Neural cell (in vitro differentiated cells): ENCODE measurements at regions not wholly inside any gene's neighbourhood (a gene's known extent, or its start where the extent isn't known, plus 50 kb on each side); places are given as distances from the start of the nearest gene placed in this dataset.

Experiments used
- H2AFZ ChIP-seq: fragments of 200-600, 300-800 bp; sonication (generic), shearing (Covaris generic); 2 replicates; pipeline ENCODE4 v1.6.0; 2014; ENCODE audit warnings: low read depth, mild to moderate bottlenecking, antibody characterized with exemption, low read length, moderate library complexity
- H3F3A ChIP-seq: fragments of 200-600 bp; shearing (Covaris generic); 2 replicates; pipeline ENCODE4 v1.6.1; 2016; ENCODE audit warnings: mild to moderate bottlenecking, moderate library complexity, mixed read lengths, antibody characterized with exemption, low read length; ENCODE audit not compliant: insufficient read depth, poor library complexity, severe bottlenecking
- H3K27ac ChIP-seq: fragments of 200-600, 300-800 bp; sonication (generic), shearing (Covaris generic); 2 replicates; pipeline ENCODE4 v1.5.1; 2014; ENCODE audit warnings: mild to moderate bottlenecking, low read length, moderate library complexity
- H3K27me3 ChIP-seq: fragments of 300-800, 200-600 bp; sonication (generic), shearing (Covaris generic); 2 replicates; pipeline ENCODE4 v1.6.0; 2014; ENCODE audit warnings: mild to moderate bottlenecking, low read depth, low read length, moderate library complexity; ENCODE audit not compliant: insufficient read depth
- H3K36me3 ChIP-seq: fragments of 300-800, 200-600 bp; sonication (generic), shearing (Covaris generic); 2 replicates; pipeline ENCODE4 v1.5.1; 2014; ENCODE audit warnings: mild to moderate bottlenecking, antibody characterized with exemption, low read length, moderate library complexity; ENCODE audit not compliant: insufficient read depth
- H3K4me2 ChIP-seq: fragments of 300-800, 200-600 bp; sonication (generic), shearing (Covaris generic); 2 replicates; pipeline ENCODE4 v1.6.0; 2014; ENCODE audit warnings: mild to moderate bottlenecking, low read length
- H3K4me3 ChIP-seq: fragments of 300-800, 200-600 bp; sonication (generic), shearing (Covaris generic); 2 replicates; pipeline ENCODE4 v1.5.1; 2014; ENCODE audit warnings: mild to moderate bottlenecking, low read length, moderate library complexity
- H3K79me2 ChIP-seq: fragments of 200-600 bp; shearing (Covaris generic); replicated peaks from 2 replicates; pipeline ENCODE4 v1.6.0; 2014; ENCODE audit warnings: mild to moderate bottlenecking, low read length, moderate library complexity; ENCODE audit not compliant: insufficient read depth
- H3K9ac ChIP-seq: fragments of 300-800, 200-600 bp; sonication (generic), shearing (Covaris generic); 2 replicates; pipeline ENCODE4 v1.6.1; 2016; ENCODE audit warnings: mild to moderate bottlenecking, low read length, mixed read lengths
- H3K9me2 ChIP-seq: fragments of 200-600 bp; shearing (Covaris generic); 2 replicates; pipeline ENCODE4 v1.6.1; 2016; ENCODE audit warnings: mild to moderate bottlenecking, low read length, mixed read lengths; ENCODE audit not compliant: insufficient read depth
- H3K9me3 ChIP-seq: fragments of 200-600, 300-800 bp; sonication (generic), shearing (Covaris generic); 2 replicates; pipeline ENCODE4 v1.6.1; 2016; ENCODE audit warnings: mild to moderate bottlenecking, mixed run types, low read length, moderate library complexity, mixed read lengths
- H4K20me1 ChIP-seq: fragments of 200-600 bp; shearing (Covaris generic); 2 replicates; pipeline ENCODE4 v1.6.1; 2016; ENCODE audit warnings: mild to moderate bottlenecking, mixed run types; ENCODE audit not compliant: insufficient read depth
- EP300 ChIP-seq: fragments of 450-650 bp; conservative IDR thresholded peaks from 2 replicates; pipeline ENCODE4 v1.6.1; 2014; ENCODE audit warnings: antibody characterized with exemption, mild to moderate bottlenecking, moderate library complexity; ENCODE audit not compliant: poor library complexity, severe bottlenecking
- EZH2 ChIP-seq: fragments of 200-600, 300-800 bp; shearing (Covaris generic), sonication (generic); IDR thresholded peaks from 2 replicates; pipeline ENCODE4 v1.6.1; 2014; ENCODE audit warnings: antibody characterized with exemption, low read length, borderline replicate concordance, mild to moderate bottlenecking; ENCODE audit not compliant: insufficient read depth, poor library complexity, severe bottlenecking
- MXI1 ChIP-seq: fragments of 450-650 bp; conservative IDR thresholded peaks from 2 replicates; pipeline ENCODE4 v1.6.1; 2014; ENCODE audit warnings: antibody characterized with exemption, mild to moderate bottlenecking; ENCODE audit not compliant: poor library complexity, severe bottlenecking
- POLR2AphosphoS5 ChIP-seq: IDR thresholded peaks from 2 replicates; pipeline ENCODE4 v1.6.1; 2012
- RAD21 ChIP-seq: fragments of 450-650 bp; conservative IDR thresholded peaks from 2 replicates; pipeline ENCODE4 v1.6.1; 2014; ENCODE audit warnings: antibody characterized with exemption, mild to moderate bottlenecking, moderate library complexity
- SMC3 ChIP-seq: fragments of 450-650 bp; conservative IDR thresholded peaks from 2 replicates; pipeline ENCODE4 v1.6.1; 2014; ENCODE audit warnings: antibody characterized with exemption, mild to moderate bottlenecking, moderate library complexity; ENCODE audit not compliant: poor library complexity
- TAF1 ChIP-seq: IDR thresholded peaks from 2 replicates; pipeline ENCODE4 v1.6.1; 2012; ENCODE audit warnings: low read depth
- TF ChIP-seq, protein P1 (sequence below): IDR thresholded peaks from 2 replicates; pipeline ENCODE4 v1.6.1; 2012; ENCODE audit warnings: borderline replicate concordance
- TF ChIP-seq, protein P2 (sequence below): fragments of 450-650 bp; IDR thresholded peaks from 2 replicates; pipeline ENCODE4 v1.5.1; 2014; ENCODE audit warnings: antibody characterized with exemption, mild to moderate bottlenecking, moderate library complexity; ENCODE audit not compliant: poor library complexity, severe bottlenecking

- Histone ChIP-seq H4K20me1 (no peaks in the 10 kb centered on the region), H3K79me2 (no peaks in the 10 kb centered on the region), H3K4me3 (no peak overlapping the region), H3K27me3 (no peaks in the 10 kb centered on the region), H3F3A (no peaks in the 10 kb centered on the region), H3K27ac (no peak overlapping the region), H3K9me3 (no peaks in the 10 kb centered on the region), H3K4me2 (no peak overlapping the region), H3K36me3 (no peaks in the 10 kb centered on the region), H3K9ac (no peak overlapping the region), H2AFZ (no peak overlapping the region), H3K9me2 (no peaks in the 10 kb centered on the region)
- TF ChIP-seq EP300 (no peak), SMC3 (no peak), TAF1 (no peak), POLR2AphosphoS5 (no peak), EZH2 (no peak), RAD21 (no peak), MXI1 (no peak)
- TF ChIP-seq, protein P1, sequence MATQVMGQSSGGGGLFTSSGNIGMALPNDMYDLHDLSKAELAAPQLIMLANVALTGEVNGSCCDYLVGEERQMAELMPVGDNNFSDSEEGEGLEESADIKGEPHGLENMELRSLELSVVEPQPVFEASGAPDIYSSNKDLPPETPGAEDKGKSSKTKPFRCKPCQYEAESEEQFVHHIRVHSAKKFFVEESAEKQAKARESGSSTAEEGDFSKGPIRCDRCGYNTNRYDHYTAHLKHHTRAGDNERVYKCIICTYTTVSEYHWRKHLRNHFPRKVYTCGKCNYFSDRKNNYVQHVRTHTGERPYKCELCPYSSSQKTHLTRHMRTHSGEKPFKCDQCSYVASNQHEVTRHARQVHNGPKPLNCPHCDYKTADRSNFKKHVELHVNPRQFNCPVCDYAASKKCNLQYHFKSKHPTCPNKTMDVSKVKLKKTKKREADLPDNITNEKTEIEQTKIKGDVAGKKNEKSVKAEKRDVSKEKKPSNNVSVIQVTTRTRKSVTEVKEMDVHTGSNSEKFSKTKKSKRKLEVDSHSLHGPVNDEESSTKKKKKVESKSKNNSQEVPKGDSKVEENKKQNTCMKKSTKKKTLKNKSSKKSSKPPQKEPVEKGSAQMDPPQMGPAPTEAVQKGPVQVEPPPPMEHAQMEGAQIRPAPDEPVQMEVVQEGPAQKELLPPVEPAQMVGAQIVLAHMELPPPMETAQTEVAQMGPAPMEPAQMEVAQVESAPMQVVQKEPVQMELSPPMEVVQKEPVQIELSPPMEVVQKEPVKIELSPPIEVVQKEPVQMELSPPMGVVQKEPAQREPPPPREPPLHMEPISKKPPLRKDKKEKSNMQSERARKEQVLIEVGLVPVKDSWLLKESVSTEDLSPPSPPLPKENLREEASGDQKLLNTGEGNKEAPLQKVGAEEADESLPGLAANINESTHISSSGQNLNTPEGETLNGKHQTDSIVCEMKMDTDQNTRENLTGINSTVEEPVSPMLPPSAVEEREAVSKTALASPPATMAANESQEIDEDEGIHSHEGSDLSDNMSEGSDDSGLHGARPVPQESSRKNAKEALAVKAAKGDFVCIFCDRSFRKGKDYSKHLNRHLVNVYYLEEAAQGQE: no peak
- TF ChIP-seq, protein P2, sequence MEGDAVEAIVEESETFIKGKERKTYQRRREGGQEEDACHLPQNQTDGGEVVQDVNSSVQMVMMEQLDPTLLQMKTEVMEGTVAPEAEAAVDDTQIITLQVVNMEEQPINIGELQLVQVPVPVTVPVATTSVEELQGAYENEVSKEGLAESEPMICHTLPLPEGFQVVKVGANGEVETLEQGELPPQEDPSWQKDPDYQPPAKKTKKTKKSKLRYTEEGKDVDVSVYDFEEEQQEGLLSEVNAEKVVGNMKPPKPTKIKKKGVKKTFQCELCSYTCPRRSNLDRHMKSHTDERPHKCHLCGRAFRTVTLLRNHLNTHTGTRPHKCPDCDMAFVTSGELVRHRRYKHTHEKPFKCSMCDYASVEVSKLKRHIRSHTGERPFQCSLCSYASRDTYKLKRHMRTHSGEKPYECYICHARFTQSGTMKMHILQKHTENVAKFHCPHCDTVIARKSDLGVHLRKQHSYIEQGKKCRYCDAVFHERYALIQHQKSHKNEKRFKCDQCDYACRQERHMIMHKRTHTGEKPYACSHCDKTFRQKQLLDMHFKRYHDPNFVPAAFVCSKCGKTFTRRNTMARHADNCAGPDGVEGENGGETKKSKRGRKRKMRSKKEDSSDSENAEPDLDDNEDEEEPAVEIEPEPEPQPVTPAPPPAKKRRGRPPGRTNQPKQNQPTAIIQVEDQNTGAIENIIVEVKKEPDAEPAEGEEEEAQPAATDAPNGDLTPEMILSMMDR: no peak
Measured at GRCh38 chr6:9612489-9612888, 802.4 kb downstream of the TFAP2A start.

GRCh38 chr6:9610620-9611415 lies 804.1 kb downstream of the TFAP2A start:
- no peak overlapping the region for H3K4me3 ChIP-seq
- no peak overlapping the region for H3K27ac ChIP-seq
- no peaks in the 10 kb centered on the region for H3K9me3 ChIP-seq
- no peaks in the 10 kb centered on the region for H3K36me3 ChIP-seq
- no peak overlapping the region for H2AFZ ChIP-seq
- peak; percentile 13 for TF ChIP-seq POLR2AphosphoS5
- no peak for TF ChIP-seq MXI1
- no peaks in the 10 kb centered on the region for H3K27me3 ChIP-seq
- H4K20me1 ChIP-seq: no peaks in the 10 kb centered on the region
- H3K9me2 ChIP-seq: no peaks in the 10 kb centered on the region
- no peaks in the 10 kb centered on the region for H3F3A ChIP-seq
- no peak overlapping the region for H3K4me2 ChIP-seq
- H3K9ac ChIP-seq: no peak overlapping the region
- no peaks in the 10 kb centered on the region for H3K79me2 ChIP-seq
